GM21825 (cell line): ENCODE measurements at regions not wholly inside any gene's neighbourhood (a gene's known extent, or its start where the extent isn't known, plus 50 kb on each side); places are given as distances from the start of the nearest gene placed in this dataset.

Experiments
- ATAC-seq: cut with Tn5 transposase; IDR thresholded peaks from one replicate; pipeline ENCODE4 v1.9.1; 2021; ENCODE audit warnings: mild to moderate bottlenecking, moderate library complexity; ENCODE audit not compliant: unreplicated experiment

GRCh38 chr7:33841031-33841430 is 64.3 kb upstream of the BMPER start:
- no peak for ATAC-seq

DNA sequence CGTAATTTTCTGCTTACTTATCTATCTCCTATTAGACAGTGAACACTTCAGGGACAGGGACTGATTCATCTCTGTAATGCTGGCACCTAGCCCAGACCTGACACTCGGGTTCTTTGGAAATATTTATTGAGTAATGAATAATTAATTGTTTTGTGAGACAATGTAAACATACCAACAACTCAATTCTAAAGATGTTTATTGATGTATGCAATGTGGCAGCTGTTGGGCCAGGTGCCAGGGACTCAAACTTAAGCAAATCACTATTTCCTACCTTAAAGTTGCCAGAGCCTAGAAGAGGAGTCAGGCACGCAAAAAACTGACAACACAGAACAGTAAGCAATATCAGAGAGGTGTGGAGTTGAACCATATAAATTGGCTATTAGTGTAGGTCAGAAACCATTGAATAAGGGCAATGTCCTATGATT is 63.6 kb upstream of the BMPER start:
- no peak for ATAC-seq

GRCh38 chr7:33842150-33842549 is 63.2 kb upstream of the BMPER start:
- no peak for ATAC-seq

DNA sequence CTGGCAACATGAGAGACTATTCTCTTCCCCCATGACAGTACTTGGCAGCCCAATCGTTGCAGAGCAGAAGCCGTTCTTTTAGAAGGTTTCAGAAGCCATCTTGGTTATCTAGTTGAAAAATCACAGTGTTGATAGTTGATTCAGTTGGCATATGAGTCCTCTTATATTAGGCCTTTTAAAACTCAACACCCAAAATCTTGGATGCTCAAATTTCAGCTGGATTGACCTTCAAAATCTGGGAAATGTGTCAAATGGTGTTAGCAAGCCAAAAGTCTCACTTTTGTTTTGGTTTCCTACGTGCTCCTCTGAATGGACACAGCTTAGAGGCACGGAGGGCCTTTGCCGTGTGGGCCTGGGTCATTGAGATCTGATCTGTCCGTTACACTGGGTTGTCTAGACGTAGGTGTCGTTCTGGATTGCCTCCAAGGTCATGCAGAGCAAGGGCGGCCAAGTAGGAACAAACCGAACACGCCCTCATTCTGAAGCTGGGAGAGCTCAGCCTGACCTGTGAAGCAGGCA is 59.3 kb upstream of the BMPER start:
- ATAC-seq, result no peak

- ATAC-seq, result no peak
Measured at GRCh38 chr7:33849004-33849403, 56.3 kb upstream of the BMPER start.

DNA sequence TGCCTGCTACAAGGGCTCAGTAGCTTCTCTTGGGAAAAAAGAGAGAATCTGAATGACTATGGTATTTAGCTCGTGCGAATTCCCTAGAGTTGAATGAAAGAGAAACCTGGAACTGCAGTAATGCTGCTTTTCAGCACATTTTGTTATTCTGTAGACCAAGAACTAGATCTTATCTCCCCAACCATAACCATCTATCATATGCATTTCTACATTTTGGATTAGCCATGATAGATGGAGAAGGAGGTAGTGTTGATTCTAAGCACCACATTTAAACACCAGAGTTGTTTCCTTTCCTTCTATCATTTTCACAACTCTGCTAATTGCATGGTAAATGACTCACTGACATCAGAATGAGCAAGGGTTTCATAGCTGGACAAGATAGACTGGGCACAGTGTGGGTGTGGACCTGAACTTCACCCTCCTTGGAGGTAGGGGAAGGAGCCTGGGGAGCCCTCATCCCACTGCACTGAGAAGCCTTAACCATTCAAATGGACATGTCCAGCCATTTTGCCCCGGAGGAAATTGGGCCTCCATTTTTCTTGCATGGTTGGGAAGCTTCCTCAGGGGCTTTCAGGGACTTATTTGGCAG is 55.3 kb upstream of the BMPER start:
- ATAC-seq, result no peak

DNA sequence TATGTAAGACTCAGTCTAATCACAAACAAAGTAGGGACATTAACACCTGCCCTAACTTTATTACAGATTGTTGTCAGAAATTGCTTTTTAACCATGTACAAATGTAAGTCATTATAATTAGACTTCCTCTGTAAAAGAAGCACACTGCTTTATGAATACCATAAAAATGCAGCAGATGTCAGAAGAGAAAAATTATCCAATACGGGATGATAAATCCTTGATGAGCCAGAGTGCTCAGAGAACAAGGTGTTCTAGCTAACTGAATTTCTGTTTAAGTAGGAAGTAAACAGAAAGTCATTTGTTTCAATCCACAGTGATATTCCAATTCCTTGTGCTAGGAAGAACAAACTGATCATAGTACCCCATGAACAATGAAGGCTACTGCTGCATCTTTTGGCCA is 54.6 kb upstream of the BMPER start:
- no peak for ATAC-seq

DNA sequence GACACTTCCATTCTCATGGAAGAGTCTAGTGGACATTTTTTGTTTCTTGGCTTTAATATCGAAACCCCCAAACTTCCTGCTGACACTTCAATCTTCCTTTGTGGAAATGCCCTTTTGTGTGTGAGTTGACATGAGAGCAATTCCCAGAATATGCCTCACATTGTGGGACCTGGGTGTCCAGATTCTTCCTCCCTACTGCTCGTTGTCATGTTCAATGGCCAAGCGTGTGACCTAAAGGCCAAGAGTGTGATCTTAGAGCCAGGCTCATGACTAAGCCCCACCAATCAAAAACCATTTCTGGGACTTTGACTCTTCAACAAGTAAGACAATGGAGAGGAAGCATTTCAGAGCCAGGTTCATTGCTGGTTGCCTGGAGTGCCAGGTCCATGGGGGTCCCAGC is 52.5 kb upstream of the BMPER start:
- no peak for ATAC-seq

DNA sequence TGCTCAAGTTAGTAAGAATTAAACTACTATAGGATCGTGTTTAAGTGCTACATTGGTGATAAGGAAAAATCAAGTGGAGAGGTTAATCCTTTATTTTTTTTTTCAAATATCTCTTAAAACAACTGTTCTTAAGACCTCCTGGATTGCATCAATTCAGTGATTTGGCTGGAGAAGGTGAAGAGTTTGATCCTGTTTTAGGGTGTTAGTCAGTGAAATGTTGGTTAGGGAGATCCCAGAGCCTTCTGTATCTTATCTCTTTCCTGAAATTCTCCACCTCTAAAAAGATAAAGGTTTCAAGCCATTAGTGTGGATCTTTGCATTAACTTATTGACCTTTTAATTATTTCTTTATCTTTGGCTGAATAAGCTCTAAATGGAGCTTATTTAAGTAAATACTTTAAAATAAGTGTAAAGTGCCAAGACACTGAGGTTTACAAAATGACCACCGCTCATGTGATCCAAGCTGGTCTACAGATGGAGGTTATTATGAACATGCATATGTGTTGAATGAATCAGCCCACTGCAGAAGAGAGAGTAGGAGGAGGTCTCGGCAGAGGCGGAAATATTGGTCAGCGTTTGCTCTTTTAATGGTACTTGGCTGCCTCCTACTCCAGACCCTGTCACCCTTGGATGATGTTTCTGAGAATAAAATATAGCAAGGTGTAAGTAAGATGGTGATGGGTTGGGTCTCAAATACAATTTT is 51.8 kb upstream of the BMPER start:
- no peak for ATAC-seq

DNA sequence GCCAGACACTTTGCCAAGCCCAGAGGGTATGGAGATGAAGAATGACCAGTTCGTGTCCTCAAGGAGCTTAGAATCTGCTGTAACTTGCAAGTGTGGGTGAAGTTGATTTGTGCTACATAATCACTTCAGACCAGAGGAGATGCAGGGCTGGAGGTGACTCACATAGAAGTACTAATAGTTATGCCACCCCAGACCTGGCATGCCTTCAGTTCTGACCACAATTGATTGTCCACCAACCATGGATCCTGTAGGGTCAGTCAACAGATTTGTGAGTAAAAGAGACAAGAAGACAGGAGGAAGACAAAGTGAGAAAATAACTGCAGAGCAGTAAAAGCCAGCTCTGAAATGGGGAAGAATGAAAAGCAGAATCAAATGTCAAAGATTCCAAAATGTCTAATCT is 51.2 kb upstream of the BMPER start:
- ATAC-seq, result no peak

DNA sequence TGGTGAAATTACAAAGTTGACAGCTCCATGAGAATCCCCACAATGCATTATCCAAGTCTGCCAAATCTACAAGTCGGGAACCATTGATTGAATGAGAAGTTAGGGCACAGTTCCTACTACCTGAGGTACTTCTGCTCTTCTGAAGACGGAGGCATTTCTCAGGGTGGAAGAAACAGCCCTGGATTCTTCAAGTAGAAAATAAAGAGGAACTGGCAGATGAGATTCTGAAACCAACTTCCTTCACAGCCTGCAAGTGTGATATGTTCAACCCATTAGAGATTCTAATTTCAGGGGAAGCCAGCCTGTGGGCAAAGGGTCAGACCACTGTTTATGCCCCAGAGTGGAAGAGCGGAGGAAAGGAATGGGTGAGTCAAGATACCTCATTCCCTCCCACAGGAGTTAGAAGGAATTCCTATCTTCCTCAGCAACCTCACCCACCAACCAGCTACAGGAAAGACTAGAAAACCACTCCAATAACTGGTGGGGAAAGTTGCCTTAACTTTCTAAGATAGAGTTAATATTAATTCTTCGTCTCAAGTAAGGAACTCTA is 50.5 kb upstream of the BMPER start:
- ATAC-seq, result no peak
